ENCODE measurements at regions not wholly inside any gene's neighbourhood (a gene's known extent, or its start where the extent isn't known, plus 50 kb on each side); places are given as distances from the start of the nearest gene placed in this dataset.

DNA sequence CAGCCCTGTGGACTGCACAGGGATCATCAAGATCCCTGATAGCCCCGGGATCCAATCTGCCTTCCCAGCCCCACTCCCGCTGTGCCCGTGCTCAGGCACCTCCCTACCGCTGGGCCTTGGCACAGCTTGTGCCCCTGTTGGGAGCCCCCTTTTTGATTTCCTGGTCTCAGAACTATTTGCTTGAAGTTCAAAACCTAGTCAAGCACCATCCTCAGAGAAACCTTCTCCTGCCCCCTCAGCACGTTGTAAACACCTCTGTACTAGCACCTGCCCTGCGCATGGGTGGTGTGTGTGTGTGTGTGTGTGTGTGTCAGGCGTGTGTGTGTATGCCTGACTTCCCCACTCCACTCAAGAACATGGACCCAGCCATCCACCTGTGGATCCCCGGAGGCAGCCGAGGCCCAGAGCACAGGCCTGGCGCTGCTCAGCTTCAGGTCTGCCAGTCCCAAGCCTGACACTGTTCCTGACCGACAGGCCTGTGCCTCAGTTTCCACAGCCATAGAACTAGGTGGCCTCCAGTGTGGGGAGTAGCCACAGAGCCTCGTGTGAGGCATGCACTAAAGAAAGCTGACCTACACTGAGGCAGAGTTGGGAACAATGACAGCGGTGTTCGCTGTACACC lies 65.5 kb downstream of the ADRA2C start:
- no peak for DNase-seq

DNA sequence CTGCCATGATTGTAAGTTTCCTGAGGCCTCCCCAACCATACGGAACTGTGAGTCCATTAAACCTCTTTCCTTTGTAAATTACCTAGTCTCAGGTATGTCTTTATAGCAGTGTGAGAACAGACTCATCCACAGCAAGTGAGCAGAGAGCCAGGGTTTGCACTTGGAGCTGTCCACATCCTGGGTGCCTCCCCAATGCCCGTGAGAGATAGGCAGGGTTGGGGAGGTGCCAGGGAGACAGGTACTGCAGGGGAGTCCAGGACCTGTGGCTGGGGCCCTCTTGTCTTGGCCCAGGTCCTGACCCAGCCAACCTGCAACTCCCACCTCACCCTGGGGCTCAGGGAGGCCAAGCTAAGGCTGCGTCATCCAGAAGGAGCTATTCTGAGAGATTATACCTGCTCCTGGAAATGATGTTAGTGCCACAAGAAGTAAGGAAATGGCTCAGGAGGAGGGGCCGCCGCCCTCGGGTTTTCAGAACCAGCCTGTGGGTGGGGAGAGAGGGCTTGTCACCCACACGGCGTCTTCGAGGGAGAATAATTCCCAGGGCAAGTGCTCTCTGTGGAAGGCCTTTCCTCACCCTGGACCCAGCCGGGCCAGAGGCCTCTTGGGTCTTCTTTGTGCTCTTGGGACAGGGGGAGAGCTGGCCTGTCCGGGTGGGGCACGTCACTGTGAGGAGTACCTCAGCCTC lies 66.5 kb downstream of the ADRA2C start:
- DNase-seq, result no peak

DNA sequence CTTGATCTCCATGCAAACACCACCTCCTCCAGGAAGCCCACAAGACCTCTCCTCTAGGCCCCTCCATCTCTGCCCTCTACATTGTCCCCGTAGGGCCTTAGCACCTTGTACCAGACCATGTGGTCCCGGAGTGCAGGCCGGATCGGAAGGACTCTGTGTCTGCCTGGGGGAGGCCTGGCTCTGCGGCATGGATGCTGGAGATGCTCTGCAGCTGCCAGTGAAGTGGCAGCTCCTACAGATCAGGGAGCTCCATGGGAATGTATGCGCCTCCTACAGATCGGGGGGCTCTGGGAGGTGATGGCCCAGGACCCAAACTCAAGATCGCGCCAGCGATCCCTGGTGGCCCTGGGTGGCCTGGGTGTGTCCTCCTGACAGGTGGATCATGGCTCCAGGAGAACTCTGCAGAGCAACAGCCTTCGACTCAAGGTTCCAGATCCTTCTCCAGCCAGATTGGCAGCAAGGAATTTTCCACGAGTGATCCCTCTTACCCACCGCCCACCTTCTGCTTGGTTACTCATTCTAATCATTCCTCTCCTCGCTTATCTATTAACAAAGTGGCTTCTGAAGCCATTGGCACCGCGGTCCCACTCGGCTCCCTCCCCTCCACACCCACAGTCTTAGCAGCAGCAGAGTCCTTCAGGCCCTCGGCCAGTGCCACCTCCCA lies 67.3 kb downstream of the ADRA2C start:
- no peak for DNase-seq

DNA sequence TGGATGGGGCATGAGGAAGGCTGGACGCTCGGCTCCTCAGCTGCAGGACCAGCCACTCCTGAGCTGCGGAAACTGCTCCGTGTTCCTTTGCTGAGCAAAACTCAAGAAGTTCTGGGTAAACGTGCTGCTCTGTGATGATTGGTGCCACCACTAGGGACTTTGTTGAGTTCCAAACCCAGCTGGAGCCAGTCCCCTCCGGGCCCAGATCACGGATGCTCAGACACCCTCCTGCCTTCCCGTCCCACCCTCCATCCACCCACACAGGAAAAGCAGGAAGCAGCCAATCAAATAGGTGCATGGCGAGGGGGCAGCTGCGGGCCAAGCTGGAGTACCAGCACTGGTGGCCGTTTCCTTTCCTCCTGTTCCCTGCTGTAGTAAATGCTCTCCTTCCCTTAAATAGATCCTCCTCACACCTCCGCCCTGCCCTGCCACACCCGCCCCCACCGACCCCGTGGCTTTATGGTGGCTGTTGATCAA lies 68.0 kb downstream of the ADRA2C start:
- no peak for DNase-seq

DNA sequence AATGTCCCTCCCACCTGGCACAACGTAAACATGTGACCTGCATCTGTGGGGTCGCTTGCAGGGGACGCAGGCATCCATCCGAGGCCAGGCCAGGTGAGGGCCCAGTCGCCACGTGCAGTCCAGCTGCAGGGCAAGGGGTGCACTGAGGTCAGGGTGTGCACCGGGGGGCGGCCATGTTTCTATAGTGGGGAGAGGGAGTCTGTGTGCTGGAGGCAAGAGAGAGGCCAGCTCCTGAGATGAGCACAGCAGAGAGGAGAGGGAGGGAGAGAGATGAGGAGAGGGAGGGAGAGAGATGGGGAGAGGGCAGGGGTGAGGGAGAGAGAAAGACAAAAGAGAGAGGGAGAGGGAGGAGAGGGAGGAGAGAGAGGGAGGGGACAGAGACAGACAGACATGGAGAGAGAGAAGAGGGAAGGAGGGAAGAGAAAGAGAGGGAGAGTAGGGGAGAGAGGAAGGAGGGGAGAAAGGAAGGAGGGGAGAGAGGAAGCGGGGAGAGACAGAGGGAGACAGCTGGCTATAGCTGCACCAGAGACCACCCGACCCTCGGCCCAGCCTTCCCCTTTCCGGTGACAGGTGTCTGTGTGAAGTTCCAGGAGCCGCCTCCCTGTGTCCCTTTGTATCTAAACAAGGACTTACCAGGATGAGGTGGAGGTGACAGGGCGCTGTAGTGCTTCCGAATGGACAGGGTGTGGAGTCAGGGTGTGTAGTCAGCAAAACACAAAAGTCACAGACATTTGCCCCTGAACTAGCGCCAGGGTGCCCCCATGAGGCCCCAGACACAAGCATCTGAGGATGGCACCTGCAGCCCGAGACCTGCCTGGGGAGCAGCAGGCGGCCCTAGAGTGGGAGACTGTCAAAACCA lies 68.7 kb downstream of the ADRA2C start:
- DNase-seq, result no peak

DNA sequence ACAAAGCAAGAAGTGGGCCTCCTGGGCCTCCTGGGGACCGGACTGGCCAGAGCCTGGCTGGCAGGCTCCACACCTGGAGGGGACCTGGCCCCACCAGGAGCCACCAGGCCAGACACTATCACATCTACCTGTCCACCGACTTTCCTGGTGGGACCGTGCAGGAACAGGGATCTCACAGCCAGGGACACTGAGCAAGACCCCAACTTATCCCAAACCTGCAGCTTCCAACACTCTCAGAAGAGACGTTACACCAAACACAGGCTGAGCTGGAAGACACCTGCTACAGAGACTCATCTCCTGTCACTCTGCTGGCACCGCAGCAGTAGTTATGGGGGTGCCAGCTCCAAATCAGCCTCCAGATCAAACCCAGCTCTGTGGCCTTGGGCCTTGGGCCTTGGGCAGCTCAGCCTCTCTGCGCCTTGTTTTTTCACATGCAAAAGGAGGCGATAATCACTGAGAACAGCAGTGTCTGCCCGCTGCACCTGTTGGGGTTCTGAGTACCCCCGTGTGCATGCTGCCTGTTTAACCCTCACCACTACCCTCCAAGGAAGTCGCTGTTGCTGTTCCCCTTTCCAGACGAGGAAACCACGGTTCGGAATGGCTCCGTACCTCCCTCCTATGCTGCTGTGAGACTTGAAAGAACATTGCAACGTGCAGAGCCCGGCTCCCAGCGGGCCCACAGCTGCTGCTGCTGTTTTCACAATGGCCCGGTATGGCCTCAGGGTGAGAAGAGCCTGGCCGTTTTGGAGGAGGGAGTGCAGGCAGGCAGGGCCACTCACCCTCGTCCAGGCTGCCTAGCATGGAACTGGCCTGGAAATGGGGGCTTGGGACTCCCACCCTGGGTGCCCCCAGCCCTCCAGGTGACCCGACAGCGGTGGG lies 69.6 kb downstream of the ADRA2C start:
- DNase-seq, result peak; percentile 45

GRCh38 chr4:3836406-3836755 lies 70.2 kb downstream of the ADRA2C start:
- DNase-seq, result no peak

DNA sequence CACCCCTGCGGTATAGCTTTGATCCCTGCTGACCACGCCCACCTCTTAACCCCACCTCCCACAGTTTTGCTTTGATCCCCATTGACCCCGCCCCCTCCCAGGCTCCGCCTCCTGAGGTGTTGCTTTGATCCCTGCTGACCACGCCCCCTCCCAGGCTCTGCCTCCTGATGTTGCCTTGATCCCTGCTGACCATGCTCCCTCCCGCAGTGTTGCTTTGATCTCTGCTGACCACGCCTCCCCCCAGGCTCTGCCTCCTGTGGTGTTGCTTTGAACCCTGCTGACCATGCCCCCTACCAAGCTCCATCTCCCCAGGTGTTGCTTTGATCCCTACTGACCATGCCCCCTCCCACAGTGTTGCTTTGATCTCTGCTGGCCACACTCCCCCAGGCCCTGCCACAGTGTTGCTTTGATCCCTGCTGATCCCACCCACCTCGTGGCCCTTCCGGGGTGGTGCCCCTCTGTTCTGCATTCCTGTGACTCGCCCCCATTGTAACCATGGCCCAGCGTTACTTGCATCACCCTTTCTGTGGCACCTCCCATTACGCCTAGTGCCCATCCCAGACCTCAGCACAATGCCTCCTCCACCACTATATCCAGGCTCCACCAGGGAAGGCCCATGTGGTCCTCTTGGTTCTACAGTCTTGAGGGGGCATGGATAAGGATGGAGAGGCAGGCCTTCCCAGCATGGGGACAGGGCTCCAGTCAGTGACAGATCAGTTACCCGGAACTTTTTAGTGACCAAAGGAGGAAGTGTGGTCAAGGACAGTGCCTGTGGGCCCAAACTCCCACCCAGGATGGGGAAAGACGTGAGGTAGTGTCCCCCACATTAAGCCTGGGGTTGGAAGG lies 70.8 kb downstream of the ADRA2C start:
- DNase-seq, result no peak

DNA sequence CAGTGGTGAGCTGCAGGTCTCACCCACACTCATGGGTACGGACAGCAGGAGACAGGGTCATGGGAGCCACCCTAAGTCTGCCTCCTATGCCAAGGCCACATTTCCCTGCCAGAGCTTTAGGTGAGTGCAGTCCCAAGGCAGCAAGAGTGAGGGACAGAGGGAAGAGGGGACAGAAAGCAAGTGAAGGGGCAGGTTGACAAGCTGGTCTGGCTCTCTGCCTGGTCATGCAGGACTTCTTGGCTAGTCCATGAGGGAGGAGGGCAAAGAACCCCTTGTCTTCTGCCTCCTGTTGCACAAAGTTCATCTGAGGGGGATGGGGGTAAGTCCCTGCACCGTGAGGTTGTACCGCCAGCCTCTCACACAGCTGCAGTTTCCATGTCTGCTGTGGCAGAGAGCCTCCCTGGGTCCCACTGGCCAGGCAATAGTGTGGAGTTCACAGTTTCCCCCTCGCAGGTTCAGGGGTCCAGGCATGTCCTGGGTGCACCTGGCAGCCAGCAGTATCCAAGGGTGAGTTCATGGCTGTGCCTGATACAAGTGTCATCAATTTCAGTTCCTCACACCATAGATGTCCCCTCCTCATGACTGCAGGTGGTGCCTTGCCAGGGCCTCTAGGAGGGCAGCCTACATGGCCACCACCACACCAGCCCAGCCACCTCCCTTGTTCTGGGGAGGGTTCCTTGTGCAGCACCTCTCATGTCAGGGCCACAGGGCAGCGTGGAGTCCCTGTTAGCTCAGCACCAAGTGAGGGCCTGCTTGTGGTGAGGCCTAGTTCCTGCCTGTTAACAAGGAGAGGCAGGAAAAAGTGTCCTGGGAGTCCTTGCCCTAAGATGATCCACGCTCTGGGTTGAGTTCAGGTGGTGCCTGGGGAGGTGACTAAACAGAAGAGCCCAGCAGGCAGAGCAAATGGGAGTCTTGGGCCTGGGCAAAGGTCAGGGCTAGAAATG lies 72.5 kb downstream of the ADRA2C start:
- no peak for DNase-seq

DNA sequence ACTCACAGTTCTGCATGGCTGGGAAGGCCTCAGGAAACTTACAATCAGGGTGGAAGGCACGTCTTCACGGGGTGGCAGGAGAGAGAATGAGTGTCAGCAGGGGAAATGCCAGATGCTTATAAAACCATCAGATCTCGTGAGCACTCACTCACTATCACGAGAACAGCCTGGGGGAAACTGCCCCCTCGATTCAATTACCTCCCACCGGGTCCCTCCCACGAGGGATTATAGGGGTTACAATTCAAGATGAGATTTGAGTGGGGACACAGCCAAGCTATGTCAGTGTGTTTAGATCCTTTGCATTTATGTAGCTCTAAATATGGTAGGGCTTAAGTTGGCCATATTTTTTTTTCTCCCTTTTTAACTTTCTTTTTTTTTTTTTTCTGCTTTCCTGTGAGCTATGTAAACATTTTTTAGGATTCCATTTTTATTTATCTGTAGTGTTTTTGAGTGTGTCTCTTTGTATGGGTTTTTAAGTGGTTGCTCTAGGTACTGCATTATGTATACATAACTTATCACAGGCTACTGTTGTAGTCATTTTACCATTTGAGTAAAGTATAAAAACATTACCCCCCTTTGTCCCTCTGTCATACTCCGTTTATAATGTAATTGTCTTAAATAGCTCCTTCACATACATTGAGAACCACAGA lies 79.0 kb downstream of the ADRA2C start:
- no peak for DNase-seq

GRCh38 chr4:3845744-3846429 lies 79.7 kb downstream of the ADRA2C start:
- DNase-seq, result no peak

DNA sequence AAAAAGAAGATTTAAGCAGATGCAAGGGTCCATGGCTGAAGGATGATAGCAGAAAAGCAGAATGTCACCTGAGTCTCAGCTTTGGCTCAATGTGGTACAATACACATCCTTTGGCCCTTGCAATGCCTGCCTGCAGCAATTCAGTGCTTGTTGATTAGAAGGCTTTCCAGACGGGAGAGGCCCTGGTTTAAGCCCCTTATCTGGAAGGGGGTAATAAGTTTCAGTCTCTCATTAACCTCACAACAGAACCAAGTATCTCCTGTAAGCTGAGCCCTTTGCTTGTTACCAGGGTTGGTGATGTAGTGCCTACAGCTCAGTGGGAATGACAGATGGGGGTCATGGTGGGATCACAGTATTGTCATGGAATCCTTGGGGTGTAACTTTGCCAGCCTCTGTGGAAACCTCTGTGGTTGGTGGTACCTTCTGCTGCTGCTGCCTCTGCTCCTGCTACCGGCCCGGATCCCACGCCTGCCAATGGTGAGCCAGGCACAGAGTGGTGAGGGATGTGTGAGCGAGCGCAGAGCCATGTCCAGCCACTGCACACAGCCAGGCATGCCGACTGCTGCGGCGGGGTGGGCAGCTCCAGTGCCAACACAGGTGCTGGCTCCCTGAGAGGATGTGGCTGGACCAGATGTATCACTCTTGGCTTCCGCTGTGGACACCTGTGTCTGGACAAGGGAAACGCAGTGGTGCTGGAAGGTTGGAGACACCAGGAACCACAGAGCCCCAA lies 81.2 kb downstream of the ADRA2C start:
- no peak for DNase-seq

DNA sequence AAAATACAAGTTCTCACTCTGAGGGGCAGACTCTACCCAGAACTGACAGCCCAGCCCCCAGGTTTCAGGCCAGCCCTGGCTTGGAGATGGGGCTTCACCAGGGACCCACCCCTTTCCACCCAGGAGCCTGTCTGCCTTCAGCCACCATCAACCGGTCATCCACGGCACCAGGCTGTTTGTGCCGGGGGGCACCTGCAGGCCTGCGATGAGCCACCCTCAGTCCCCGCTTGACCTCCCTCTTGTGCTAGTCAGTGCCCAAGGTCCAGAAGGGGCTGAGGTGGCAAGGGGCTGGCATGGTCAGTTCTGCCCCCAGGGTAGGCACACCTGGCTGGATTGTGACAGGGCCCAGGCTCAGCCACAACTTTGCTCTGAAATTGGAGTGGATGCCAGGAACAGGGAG lies 82.1 kb downstream of the ADRA2C start:
- DNase-seq, result no peak

GRCh38 chr4:3849140-3849539 lies 83.0 kb downstream of the ADRA2C start:
- no peak for DNase-seq

DNA sequence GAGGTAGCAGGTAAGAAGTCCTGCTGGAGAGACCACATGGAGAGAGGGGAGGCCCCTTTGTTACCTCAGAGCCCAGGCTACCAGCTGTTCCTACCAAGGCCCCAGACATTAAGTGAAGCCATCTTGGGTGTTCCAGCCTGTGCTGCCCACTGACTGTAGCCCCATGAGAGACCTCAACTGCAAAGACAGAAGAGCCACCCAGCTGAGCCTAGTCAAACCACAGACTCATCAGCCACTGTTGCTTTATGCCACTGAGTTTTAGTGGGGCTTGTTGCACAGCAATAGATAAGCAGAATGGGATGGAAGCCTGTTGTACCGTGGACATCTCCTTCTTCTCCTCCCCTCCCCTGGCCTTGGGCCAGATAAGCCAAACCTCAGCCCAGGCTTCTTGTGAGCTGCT lies 83.9 kb downstream of the ADRA2C start:
- no peak for DNase-seq

DNA sequence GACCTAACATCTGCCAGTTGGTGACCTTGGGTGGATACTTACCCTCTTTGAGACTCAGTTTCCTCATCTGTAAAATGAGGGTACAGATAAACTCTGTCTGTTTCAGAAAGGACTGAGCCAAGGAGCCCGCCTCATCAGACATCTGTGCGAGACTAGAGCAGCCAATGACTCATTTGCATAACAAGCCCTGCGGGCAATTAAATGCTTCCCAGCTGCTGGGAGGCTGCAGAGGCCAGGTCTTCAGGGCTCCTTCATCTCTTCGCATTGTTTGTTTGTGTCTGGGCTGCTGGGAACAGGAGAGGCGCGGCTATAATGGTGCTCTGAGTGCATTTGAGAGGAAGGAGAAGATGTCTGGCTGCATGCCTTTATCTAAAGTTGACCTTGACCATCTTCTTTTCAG lies 85.0 kb downstream of the ADRA2C start:
- no peak for DNase-seq

DNA sequence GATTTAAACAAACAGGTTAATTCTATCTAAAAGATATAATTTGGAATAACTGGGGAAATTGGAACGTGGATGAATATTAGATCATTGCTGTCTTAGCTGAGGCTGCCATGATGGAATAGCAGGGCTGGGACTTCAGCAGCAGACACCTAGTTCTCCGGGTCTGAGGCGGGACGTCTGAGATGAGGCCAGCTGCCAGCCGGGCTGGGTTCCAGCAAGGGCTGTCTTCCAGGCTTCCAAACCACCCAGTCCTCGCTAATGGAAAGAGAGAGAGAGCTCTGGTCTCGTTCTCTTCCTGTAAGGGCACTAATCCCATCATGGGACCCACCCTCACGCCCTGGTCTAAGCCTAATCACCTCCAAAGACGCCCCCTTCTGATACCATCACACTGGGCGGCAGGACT lies 85.7 kb downstream of the ADRA2C start:
- peak; percentile 75 for DNase-seq

DNA sequence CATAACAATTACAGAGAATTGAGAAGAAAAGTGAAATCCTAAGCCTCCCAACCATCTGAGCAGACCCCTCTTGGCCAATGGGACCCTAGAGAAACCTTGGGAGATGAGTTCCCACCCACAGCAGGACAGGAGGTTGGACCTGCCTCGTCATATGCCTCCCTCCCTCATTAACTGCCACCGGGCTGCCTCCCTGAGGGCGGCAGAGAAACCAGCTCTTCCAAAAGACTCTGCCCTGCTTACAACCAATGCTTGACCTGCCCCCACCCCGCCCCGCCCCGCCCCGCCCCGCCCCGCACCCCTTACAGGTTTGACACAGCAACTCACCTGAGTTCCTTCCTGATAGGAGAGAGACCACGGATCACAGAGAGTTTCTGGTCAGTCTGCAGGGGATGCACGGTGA lies 86.1 kb downstream of the ADRA2C start:
- no peak for DNase-seq

All from tongue (tissue), 1 donor.